Transverse colon (tissue), 4 donors: ENCODE measurements at regions not wholly inside any gene's neighbourhood (a gene's known extent, or its start where the extent isn't known, plus 50 kb on each side); places are given as distances from the start of the nearest gene placed in this dataset.
A peak's percentile ranks its signal among the peaks of the same experiment; 100 is the strongest.

Source experiments
- DNase-seq: peaks from one replicate; pipeline ENCODE4 v3.0.0-alpha.2; 2019
- H3K27ac ChIP-seq, 4 donors: fragments of 200-600 bp; sonication (generic); 2 replicates each; pipeline ENCODE4 v1.5.1; 2016 to 2018; ENCODE audit warnings: inconsistent platforms in 4 of 4
- H3K27me3 ChIP-seq: fragments of 200-600 bp; sonication (generic); 2 replicates; pipeline ENCODE4 v1.5.1; 2017; ENCODE audit warnings: inconsistent platforms
- H3K36me3 ChIP-seq, 4 donors: fragments of 200-600 bp; sonication (generic); 2 replicates each; pipeline ENCODE4 v1.5.1; 2017 to 2019; ENCODE audit warnings: inconsistent platforms in 4 of 4
- H3K4me1 ChIP-seq, 4 donors: fragments of 200-600 bp; sonication (generic); 2 replicates each; pipeline ENCODE4 v1.5.1; 2017 to 2020; ENCODE audit warnings: inconsistent platforms in 4 of 4
- H3K4me3 ChIP-seq, 4 donors: fragments of 200-600 bp; sonication (generic); 1 replicate in 1 of 4; 2 replicates in 3 of 4; pipeline versions ENCODE4 v1.5.1 to v1.6.1; 2017 to 2019; ENCODE audit warnings: inconsistent platforms in 4 of 4
- H3K9me3 ChIP-seq, 2 donors: fragments of 200-600 bp; sonication (generic); 2 replicates each; pipeline ENCODE4 v1.5.1; 2017 to 2019; ENCODE audit warnings: inconsistent platforms in 2 of 2
- EP300 ChIP-seq: sonication (generic); formaldehyde crosslinking; IDR thresholded peaks from one replicate; pipeline ENCODE4 v1.6.1; 2017; ENCODE audit warnings: antibody characterized with exemption, low read depth
- POLR2A ChIP-seq: fragments of 450-650 bp; IDR thresholded peaks from one replicate; pipeline ENCODE4 v1.6.1; 2016; ENCODE audit warnings: antibody characterized with exemption, mild to moderate bottlenecking, moderate library complexity
- POLR2AphosphoS5 ChIP-seq, 3 donors: sonication (generic); formaldehyde crosslinking; IDR thresholded peaks; one replicate each; pipeline ENCODE4 v1.6.1; 2016; ENCODE audit warnings: antibody characterized with exemption in 3 of 3
- WGBS, 2 donors: methylation state at CpG; one replicate each; pipeline ENCODE4 v1.1.5; 2018; ENCODE audit warnings: low coverage in 1 of 2; 5-methylcytosine and 5-hydroxymethylcytosine counted together
- in situ Hi-C, 4 donors: fragments of 200-750 bp; cut with MboI; loops; one replicate each; pipeline versions ENCODE4 v1.15.0 to v1.15.1; 2017; ENCODE audit warnings: low sequenced_read_pairs in 3 of 4, low pct_ligation_motif_present in 1 of 4, low pct_unique_long_range_greater_than_20kb in 1 of 4
- intact Hi-C: fragments of 100-400 bp; cut with DNase I; formaldehyde crosslinking; loops from one replicate; pipeline ENCODE4 v1.15.1; 2023; ENCODE audit warnings: low total_unique reads
- TF ChIP-seq, protein P1 (sequence below), 5 experiments: fragments of 200-600 bp in 3 of 5; fragments of 450-650 bp in 2 of 5; sonication (generic) in 3 of 5; IDR thresholded peaks; 1 replicate in 2 of 5; 2 replicates in 3 of 5; pipeline ENCODE4 v1.5.1; 2016 to 2017; ENCODE audit warnings: antibody characterized with exemption in 5 of 5, inconsistent platforms in 3 of 5, mild to moderate bottlenecking in 2 of 5, moderate library complexity in 1 of 5

DNA sequence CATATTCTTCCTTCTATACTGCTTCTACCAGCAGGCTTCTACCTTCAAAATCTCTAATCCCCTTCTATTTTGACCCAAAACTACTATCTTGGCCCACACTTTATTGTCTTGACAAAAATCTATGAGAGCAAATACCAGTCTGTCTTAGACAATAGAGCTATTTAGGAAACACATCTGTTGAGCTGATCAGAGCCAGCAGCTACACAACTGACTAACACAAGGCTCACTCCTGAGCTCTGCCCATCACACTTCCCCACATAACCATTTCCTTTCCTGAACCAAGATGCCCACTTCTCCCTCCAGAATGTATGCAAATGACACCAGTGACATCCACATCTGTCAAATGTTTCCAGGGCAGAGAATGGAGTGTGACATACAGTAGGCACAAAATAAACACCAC, 293.9 kb upstream of the HSFY2 start:
- intact Hi-C loops (no loop called here), in situ Hi-C loops (no loop called here)
- peak overlapping the region in 2 of 4 donors; percentile 59 to 71 for H3K27ac ChIP-seq

DNA sequence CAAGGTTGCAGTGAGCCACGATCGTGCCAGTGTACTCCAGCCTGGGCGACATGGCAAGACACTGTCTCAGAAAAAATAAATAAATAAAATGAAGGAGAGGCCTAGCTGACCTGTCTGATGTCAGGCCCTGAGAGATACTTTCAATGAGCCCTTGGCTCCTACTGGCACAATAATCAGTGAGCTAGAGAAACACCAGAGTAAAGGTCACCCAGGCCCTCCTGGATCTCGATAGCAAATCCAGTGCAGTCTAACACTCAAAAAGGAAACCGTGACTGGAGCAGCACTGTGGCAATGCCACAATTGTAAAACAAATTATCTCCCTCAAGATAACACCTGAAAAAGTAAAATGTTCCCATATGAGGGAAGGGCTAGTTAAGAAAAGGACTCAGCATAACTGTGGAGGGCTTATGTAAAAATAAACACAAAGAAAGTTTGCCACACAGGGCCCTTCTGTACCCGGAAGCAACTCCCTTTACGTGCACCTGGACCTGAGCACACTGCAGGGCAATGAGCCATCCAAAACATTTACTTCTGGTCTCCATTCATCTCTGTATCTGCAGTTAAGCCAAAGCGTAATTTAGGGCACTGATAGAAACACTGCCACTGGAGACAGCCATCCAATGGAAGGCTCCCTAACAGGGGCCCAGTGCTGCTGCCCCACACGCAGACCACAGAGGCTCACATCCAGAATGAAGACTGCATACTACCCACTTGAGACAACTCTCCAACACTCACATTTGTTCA, 293.1 kb upstream of the HSFY2 start:
- Histone ChIP-seq H3K36me3 (no peaks in the 10 kb centered on the region), H3K27me3 (no peaks in the 10 kb centered on the region), H3K4me3 (no peak overlapping the region), H3K4me1 (peaks cover 0 to 10% (median 0%) of the 10 kb centered on the region in 4 donors), H3K27ac (peak overlapping the region in 2 of 4 donors; percentile 59 to 71), H3K9me3 (no peaks in the 10 kb centered on the region)
- WGBS, 2 donors: no CpG with 5 or more reads among the region's 9 CpGs
- no peak for DNase-seq
- TF ChIP-seq, protein P1, sequence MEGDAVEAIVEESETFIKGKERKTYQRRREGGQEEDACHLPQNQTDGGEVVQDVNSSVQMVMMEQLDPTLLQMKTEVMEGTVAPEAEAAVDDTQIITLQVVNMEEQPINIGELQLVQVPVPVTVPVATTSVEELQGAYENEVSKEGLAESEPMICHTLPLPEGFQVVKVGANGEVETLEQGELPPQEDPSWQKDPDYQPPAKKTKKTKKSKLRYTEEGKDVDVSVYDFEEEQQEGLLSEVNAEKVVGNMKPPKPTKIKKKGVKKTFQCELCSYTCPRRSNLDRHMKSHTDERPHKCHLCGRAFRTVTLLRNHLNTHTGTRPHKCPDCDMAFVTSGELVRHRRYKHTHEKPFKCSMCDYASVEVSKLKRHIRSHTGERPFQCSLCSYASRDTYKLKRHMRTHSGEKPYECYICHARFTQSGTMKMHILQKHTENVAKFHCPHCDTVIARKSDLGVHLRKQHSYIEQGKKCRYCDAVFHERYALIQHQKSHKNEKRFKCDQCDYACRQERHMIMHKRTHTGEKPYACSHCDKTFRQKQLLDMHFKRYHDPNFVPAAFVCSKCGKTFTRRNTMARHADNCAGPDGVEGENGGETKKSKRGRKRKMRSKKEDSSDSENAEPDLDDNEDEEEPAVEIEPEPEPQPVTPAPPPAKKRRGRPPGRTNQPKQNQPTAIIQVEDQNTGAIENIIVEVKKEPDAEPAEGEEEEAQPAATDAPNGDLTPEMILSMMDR (IDR thresholded peaks at IDR 0.05): no peak
- intact Hi-C loops: no loop called here
- in situ Hi-C loops: no loop called here

More for the DNA sequence above, 293.9 kb upstream of the HSFY2 start:
- Histone ChIP-seq H3K4me1 (peaks cover 0 to 10% (median 0%) of the 10 kb centered on the region in 4 donors), H3K9me3 (no peaks in the 10 kb centered on the region), H3K27me3 (no peaks in the 10 kb centered on the region), H3K36me3 (no peaks in the 10 kb centered on the region), H3K4me3 (no peak overlapping the region)
- no peak for DNase-seq
- TF ChIP-seq POLR2AphosphoS5 (IDR thresholded peaks at IDR 0.05): no peak
- TF ChIP-seq, protein P1 (IDR thresholded peaks at IDR 0.05): no peak
- TF ChIP-seq POLR2A: no peak
- no peak for TF ChIP-seq EP300

DNA sequence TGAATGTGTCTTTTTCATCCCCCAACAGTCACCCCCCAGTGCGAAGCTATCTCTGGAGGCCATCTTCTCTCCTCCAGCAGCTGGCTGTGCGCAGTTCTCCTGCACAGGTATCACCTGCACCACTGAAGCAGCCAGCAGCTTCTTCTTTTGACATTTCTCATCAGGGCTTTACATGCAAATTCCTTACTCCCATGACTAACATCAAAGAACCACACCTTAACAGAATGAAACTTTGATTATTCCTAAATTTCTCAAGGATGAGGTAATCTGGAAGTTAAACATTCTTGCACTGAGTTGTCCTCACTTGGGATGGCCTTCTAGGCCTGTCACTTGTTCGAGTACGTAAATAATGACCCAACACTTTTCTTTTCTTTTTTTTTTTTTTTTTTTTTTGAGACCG, 291.6 kb upstream of the HSFY2 start:
- Histone ChIP-seq H3K36me3 (no peaks in the 10 kb centered on the region), H3K9me3 (no peaks in the 10 kb centered on the region), H3K27ac (no peak overlapping the region), H3K4me3 (no peak overlapping the region), H3K4me1 (peaks cover 0 to 10% (median 0%) of the 10 kb centered on the region in 4 donors), H3K27me3 (no peaks in the 10 kb centered on the region)
- no peak for DNase-seq
- no CpG with 5 or more reads among the region's 5 CpGs for WGBS, 2 donors
- in situ Hi-C loops: no loop called here
- intact Hi-C loops: no loop called here
- no peak for TF ChIP-seq EP300
- no peak for TF ChIP-seq POLR2A
- TF ChIP-seq POLR2AphosphoS5 (IDR thresholded peaks at IDR 0.05): no peak
- TF ChIP-seq, protein P1 (IDR thresholded peaks at IDR 0.05): no peak

DNA sequence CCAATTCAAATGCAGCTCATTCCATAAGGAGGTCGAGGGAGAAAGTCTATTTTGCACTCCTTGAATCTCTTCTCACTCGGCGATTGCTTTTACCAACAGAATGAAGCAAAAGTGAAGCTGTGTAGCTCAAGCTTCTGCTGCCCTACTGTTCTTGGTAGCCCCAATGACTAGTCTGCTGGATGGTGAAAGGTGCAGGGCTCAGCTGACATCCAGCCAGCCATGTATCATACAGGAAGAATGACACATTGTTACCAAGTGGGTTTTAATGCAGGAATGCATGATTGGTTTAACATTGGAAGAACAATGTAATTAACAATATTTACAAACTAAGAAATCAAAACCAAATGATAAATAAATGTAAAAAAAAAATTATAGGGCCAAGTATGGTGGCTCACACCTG, 286.2 kb upstream of the HSFY2 start:
- no peak overlapping the region for H3K4me3 ChIP-seq
- no peak overlapping the region for H3K27ac ChIP-seq
- H3K36me3 ChIP-seq: no peaks in the 10 kb centered on the region
- H3K4me1 ChIP-seq: no peaks in the 10 kb centered on the region
- no peak for TF ChIP-seq POLR2AphosphoS5 (IDR thresholded peaks at IDR 0.05)
- TF ChIP-seq POLR2A: no peak
- TF ChIP-seq, protein P1 (IDR thresholded peaks at IDR 0.05): no peak
- TF ChIP-seq EP300: no peak
- DNase-seq: no peak
- intact Hi-C loops (no loop called here), in situ Hi-C loops (no loop called here)
- H3K9me3 ChIP-seq: no peaks in the 10 kb centered on the region
- WGBS, 2 donors: no CpG with 5 or more reads among the region's 3 CpGs
- no peaks in the 10 kb centered on the region for H3K27me3 ChIP-seq
